ENCODE measurements at regions not wholly inside any gene's neighbourhood (a gene's known extent, or its start where the extent isn't known, plus 50 kb on each side); places are given as distances from the start of the nearest gene placed in this dataset.

DNA sequence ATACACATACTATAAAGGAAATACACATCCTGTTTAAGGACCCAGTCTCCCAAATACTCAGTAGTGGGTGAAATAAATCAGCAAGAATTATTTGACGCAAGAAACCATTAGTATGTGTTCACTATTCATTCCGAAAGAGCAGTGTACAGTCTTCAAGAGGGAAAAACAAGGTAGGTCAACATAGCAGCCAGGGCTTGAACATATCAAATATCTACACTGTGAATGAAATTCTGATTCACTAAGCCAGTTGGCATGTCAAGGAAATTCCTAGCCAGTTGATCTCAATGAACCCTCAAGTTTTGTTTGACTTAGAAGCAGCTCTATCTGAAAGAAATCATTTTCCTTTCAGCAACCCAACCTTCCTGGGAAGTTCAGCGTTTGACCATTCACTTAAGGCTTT lies 99.0 kb downstream of the CNTN3 start:
- DNase-seq (ENCODE audit: low spot score), result no peak
- H3K9ac ChIP-seq (ENCODE audit: low read depth in 1 of 2, low read length in 2 of 2), result no peak overlapping the region
- H3K9me3 ChIP-seq (ENCODE audit: control insufficient read depth in 4 of 4, low read length in 3 of 4), result no peaks in the 10 kb centered on the region
- TF ChIP-seq FOXA1 (IDR thresholded peaks at IDR 0.05), result no peak
- no peaks in the 10 kb centered on the region for H3K27me3 ChIP-seq (ENCODE audit: control insufficient read depth in 4 of 4, insufficient read depth in 4 of 4, low read length in 3 of 4)
- 96% methylated on average over 3 of the region's 3 CpGs for WGBS
- peaks cover 0 to 5% (median 0%) of the 10 kb centered on the region in 4 donors for H3K4me1 ChIP-seq (ENCODE audit: control insufficient read depth in 4 of 4, insufficient read depth in 4 of 4, low read length in 3 of 4)
- H3K36me3 ChIP-seq (ENCODE audit: control insufficient read depth in 4 of 4, insufficient read depth in 3 of 4, low read depth in 1 of 4, low read length in 3 of 4), result no peaks in the 10 kb centered on the region
- H3K27ac ChIP-seq (ENCODE audit: low read depth in 1 of 2, low read length in 2 of 2), result no peak overlapping the region
- no peak overlapping the region for H3K4me3 ChIP-seq (ENCODE audit: low read depth in 1 of 3, low read length in 3 of 3)

DNA sequence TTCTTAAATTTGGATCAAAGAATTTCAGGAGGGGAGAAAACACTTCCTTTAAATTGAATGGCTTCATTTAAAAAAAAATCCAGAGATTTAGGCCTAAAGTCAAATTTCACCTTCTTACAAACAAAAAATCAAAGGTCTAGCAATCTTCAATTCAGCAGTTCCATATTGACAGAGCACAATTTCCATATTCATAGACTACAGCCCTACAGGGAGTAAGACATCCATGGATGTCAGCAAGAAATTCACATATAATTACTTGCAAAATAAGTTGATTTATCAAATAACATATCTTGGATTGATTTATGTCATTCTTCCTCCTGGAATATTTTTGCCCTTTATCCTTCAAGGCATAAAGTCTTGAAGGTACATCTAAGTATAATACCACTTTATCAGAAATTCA lies 103.4 kb downstream of the CNTN3 start:
- no peaks in the 10 kb centered on the region for H3K36me3 ChIP-seq (ENCODE audit: control insufficient read depth in 4 of 4, insufficient read depth in 3 of 4, low read depth in 1 of 4, low read length in 3 of 4)
- no peak for DNase-seq (ENCODE audit: low spot score)
- no peaks in the 10 kb centered on the region for H3K27me3 ChIP-seq (ENCODE audit: control insufficient read depth in 4 of 4, insufficient read depth in 4 of 4, low read length in 3 of 4)
- peaks cover 0 to 5% (median 0%) of the 10 kb centered on the region in 4 donors for H3K4me1 ChIP-seq (ENCODE audit: control insufficient read depth in 4 of 4, insufficient read depth in 4 of 4, low read length in 3 of 4)
- TF ChIP-seq ATF3 (IDR thresholded peaks at IDR 0.05) (no peak), RAD21 (IDR thresholded peaks at IDR 0.05) (no peak), GABPA (IDR thresholded peaks at IDR 0.05 in 1 of 2, conservative IDR thresholded peaks at IDR 0.05 in 1 of 2) (no peak), FOXA1 (IDR thresholded peaks at IDR 0.05) (no peak), HNF4A (conservative IDR thresholded peaks at IDR 0.05) (no peak), EGR1 (IDR thresholded peaks at IDR 0.05; ENCODE audit: low read depth in 2 of 2) (no peak), TAF1 (conservative IDR thresholded peaks at IDR 0.05) (no peak), REST (IDR thresholded peaks at IDR 0.05) (no peak), SP1 (IDR thresholded peaks at IDR 0.05) (no peak), YY1 (IDR thresholded peaks at IDR 0.05) (no peak), NR2F2 (IDR thresholded peaks at IDR 0.05) (no peak), CTCF (IDR thresholded peaks at IDR 0.05; ENCODE audit: low read depth, low read length, missing input control) (no peak), MAX (IDR thresholded peaks at IDR 0.05) (no peak), HNF4G (IDR thresholded peaks at IDR 0.05) (no peak), RXRA (IDR thresholded peaks at IDR 0.05) (no peak), FOXA2 (IDR thresholded peaks at IDR 0.05) (no peak)
- TF ChIP-seq, protein P1, sequence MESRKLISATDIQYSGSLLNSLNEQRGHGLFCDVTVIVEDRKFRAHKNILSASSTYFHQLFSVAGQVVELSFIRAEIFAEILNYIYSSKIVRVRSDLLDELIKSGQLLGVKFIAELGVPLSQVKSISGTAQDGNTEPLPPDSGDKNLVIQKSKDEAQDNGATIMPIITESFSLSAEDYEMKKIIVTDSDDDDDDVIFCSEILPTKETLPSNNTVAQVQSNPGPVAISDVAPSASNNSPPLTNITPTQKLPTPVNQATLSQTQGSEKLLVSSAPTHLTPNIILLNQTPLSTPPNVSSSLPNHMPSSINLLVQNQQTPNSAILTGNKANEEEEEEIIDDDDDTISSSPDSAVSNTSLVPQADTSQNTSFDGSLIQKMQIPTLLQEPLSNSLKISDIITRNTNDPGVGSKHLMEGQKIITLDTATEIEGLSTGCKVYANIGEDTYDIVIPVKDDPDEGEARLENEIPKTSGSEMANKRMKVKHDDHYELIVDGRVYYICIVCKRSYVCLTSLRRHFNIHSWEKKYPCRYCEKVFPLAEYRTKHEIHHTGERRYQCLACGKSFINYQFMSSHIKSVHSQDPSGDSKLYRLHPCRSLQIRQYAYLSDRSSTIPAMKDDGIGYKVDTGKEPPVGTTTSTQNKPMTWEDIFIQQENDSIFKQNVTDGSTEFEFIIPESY (IDR thresholded peaks at IDR 0.05), result no peak
- no peaks in the 10 kb centered on the region for H3K9me3 ChIP-seq (ENCODE audit: control insufficient read depth in 4 of 4, low read length in 3 of 4)
- no peak overlapping the region for H3K9ac ChIP-seq (ENCODE audit: low read depth in 1 of 2, low read length in 2 of 2)
- no peak overlapping the region for H3K4me3 ChIP-seq (ENCODE audit: low read depth in 1 of 3, low read length in 3 of 3)
- no peak overlapping the region for H3K27ac ChIP-seq (ENCODE audit: low read depth in 1 of 2, low read length in 2 of 2)
